Gastroesophageal sphincter (tissue), 4 donors: ENCODE measurements at regions not wholly inside any gene's neighbourhood (a gene's known extent, or its start where the extent isn't known, plus 50 kb on each side); places are given as distances from the start of the nearest gene placed in this dataset.
A peak's percentile ranks its signal among the peaks of the same experiment; 100 is the strongest.

Experiments
- ATAC-seq: fragments of 150-250 bp; one replicate; pipeline ENCODE4 v1.9.1; 2016; ENCODE audit warnings: mild to moderate bottlenecking, moderate library complexity
- H3K27ac ChIP-seq, 4 donors: fragments of 200-600 bp; sonication (generic) in 3 of 4; 1 replicate in 3 of 4; 2 replicates in 1 of 4; pipeline ENCODE4 v1.5.1; 2016 to 2019
- H3K27me3 ChIP-seq: fragments of 200-600 bp; sonication (generic); one replicate; pipeline ENCODE4 v1.5.1; 2019
- H3K36me3 ChIP-seq, 2 donors: fragments of 200-600 bp; sonication (generic); one replicate each; pipeline ENCODE4 v1.5.1; 2019; ENCODE audit warnings: control low read depth in 1 of 2
- H3K4me1 ChIP-seq, 3 donors: fragments of 200-600 bp; sonication (generic); 1 replicate in 2 of 3; 2 replicates in 1 of 3; pipeline ENCODE4 v1.5.1; 2016 to 2019; ENCODE audit warnings: control low read depth in 2 of 3
- H3K4me3 ChIP-seq, 2 donors: fragments of 200-600 bp; sonication (generic); one replicate each; pipeline ENCODE4 v1.5.1; 2019; ENCODE audit warnings: mild to moderate bottlenecking in 1 of 2, moderate library complexity in 1 of 2
- H3K9me3 ChIP-seq, 3 donors: fragments of 200-600 bp; sonication (generic); one replicate each; pipeline ENCODE4 v1.5.1; 2017 to 2019; ENCODE audit warnings: control low read depth in 2 of 3
- EP300 ChIP-seq: sonication (generic); formaldehyde crosslinking; IDR thresholded peaks from one replicate; pipeline ENCODE4 v1.6.1; 2017; ENCODE audit warnings: antibody characterized with exemption, mild to moderate bottlenecking
- POLR2A ChIP-seq, 2 donors: fragments of 450-650 bp; IDR thresholded peaks; one replicate each; pipeline ENCODE4 v1.6.1; 2017; ENCODE audit warnings: antibody characterized with exemption in 2 of 2, mild to moderate bottlenecking in 2 of 2, moderate library complexity in 1 of 2
- POLR2AphosphoS5 ChIP-seq: sonication (generic); formaldehyde crosslinking; IDR thresholded peaks from one replicate; pipeline ENCODE4 v1.6.1; 2017; ENCODE audit warnings: antibody characterized with exemption
- WGBS, 2 donors: methylation state at CpG; one replicate each; pipeline ENCODE4 v1.1.5; 2018; ENCODE audit warnings: low coverage in 1 of 2; 5-methylcytosine and 5-hydroxymethylcytosine counted together
- TF ChIP-seq, protein P1 (sequence below), 4 experiments: fragments of 200-600 bp in 2 of 4; fragments of 450-650 bp in 2 of 4; sonication (generic) in 1 of 4; IDR thresholded peaks; one replicate each; pipeline ENCODE4 v1.5.1; 2017 to 2019; ENCODE audit warnings: antibody characterized with exemption in 4 of 4, mild to moderate bottlenecking in 2 of 4, moderate library complexity in 2 of 4

DNA sequence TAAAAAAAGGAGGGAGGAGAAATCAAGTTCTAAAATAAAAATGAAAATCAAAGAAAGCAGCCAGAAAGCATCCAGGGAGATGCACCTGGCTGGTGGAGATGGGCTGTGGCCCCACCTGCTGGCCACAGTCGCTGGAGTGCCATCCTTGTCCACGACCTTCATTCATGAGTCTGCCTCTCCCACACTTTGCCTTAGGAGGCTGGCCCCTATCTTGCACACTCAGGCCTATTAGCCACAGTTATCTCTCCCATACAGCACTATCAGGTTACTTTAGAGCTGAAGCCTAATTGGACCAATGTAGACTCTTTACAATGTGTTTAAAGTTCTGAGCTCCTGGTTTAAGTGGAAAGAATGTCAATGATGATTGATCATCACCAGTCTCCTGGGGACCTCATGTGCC, 392.0 kb upstream of the RORA start:
- 0 to 6% methylated on average over 1 to 2 of the region's 2 CpGs for WGBS, 2 donors
- Histone ChIP-seq H3K4me1 (no peaks in the 10 kb centered on the region), H3K9me3 (peaks cover 0 to 14% (median 2%) of the 10 kb centered on the region in 3 donors), H3K36me3 (no peaks in the 10 kb centered on the region), H3K27me3 (no peaks in the 10 kb centered on the region), H3K4me3 (no peak overlapping the region), H3K27ac (no peak overlapping the region)
- ATAC-seq, result no peak
- TF ChIP-seq, protein P1, sequence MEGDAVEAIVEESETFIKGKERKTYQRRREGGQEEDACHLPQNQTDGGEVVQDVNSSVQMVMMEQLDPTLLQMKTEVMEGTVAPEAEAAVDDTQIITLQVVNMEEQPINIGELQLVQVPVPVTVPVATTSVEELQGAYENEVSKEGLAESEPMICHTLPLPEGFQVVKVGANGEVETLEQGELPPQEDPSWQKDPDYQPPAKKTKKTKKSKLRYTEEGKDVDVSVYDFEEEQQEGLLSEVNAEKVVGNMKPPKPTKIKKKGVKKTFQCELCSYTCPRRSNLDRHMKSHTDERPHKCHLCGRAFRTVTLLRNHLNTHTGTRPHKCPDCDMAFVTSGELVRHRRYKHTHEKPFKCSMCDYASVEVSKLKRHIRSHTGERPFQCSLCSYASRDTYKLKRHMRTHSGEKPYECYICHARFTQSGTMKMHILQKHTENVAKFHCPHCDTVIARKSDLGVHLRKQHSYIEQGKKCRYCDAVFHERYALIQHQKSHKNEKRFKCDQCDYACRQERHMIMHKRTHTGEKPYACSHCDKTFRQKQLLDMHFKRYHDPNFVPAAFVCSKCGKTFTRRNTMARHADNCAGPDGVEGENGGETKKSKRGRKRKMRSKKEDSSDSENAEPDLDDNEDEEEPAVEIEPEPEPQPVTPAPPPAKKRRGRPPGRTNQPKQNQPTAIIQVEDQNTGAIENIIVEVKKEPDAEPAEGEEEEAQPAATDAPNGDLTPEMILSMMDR (IDR thresholded peaks at IDR 0.05), result peak in 3 of 4 experiments; percentile 27 to 57 (median 38)
- no peak for TF ChIP-seq POLR2A (IDR thresholded peaks at IDR 0.05)

DNA sequence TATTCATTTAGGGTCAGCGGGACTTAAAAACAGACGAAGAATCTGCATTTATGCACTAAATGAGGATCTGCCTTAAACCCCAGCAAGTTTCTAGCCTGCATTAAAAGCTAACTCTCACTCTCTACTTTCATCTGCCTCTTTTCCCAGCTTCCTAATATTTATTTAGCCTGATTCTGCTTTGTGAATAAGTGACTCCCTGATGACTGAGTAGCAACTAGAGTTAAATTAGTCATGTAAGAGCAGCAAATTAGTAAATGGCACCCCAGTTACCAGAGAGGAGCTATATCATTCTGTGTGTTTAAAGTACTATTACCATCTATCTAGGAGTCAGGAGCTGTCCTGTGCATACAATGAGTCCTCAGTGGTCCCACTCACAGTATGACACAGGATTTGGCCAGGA, 391.0 kb upstream of the RORA start:
- no peaks in the 10 kb centered on the region for H3K36me3 ChIP-seq
- WGBS, 2 donors, result 75 to 83% methylated on average over 2 of the region's 2 CpGs
- no peak for ATAC-seq
- TF ChIP-seq, protein P1 (IDR thresholded peaks at IDR 0.05), result no peak
- no peak for TF ChIP-seq POLR2A (IDR thresholded peaks at IDR 0.05)
- TF ChIP-seq EP300, result no peak
- TF ChIP-seq POLR2AphosphoS5, result no peak
- no peak overlapping the region for H3K4me3 ChIP-seq
- peaks cover 0 to 20% (median 2%) of the 10 kb centered on the region in 3 donors for H3K9me3 ChIP-seq
- H3K4me1 ChIP-seq, result no peaks in the 10 kb centered on the region
- no peaks in the 10 kb centered on the region for H3K27me3 ChIP-seq
- no peak overlapping the region for H3K27ac ChIP-seq

DNA sequence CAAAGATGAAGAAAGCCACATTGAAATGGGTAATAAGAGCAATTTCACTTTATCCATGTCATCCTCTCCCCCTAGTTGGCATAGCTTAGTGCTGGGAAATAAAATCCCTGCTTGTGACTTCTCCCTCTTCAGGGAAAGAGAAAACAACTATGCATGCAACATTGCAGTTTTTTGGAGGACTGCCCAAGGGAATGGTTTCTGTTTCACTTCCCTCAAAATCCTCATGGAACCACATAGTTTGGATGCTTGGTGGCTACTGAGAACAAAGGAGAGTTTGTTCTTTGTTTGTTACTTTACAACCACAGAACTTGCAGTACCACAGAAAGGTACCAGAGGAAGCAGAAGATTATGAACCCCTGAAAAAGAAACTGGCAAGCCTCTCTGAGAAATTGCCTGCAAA, 384.6 kb upstream of the RORA start:
- H3K4me1 ChIP-seq, result no peaks in the 10 kb centered on the region
- no peak overlapping the region for H3K4me3 ChIP-seq
- no peak for ATAC-seq
- H3K27me3 ChIP-seq, result no peaks in the 10 kb centered on the region
- no peaks in the 10 kb centered on the region for H3K36me3 ChIP-seq
- H3K9me3 ChIP-seq, result peaks cover 0 to 36% (median 2%) of the 10 kb centered on the region in 3 donors
- no peak overlapping the region for H3K27ac ChIP-seq
- TF ChIP-seq, protein P1 (IDR thresholded peaks at IDR 0.05), result no peak
- no peak for TF ChIP-seq EP300
- TF ChIP-seq POLR2AphosphoS5, result no peak

GRCh38 chr15:61613138-61613537, 384.0 kb upstream of the RORA start:
- Histone ChIP-seq H3K27me3 (no peaks in the 10 kb centered on the region), H3K27ac (no peak overlapping the region), H3K36me3 (no peaks in the 10 kb centered on the region), H3K4me3 (no peak overlapping the region), H3K9me3 (peaks cover 0 to 33% (median 2%) of the 10 kb centered on the region in 3 donors), H3K4me1 (no peaks in the 10 kb centered on the region)
- no peak for ATAC-seq
- TF ChIP-seq POLR2A (IDR thresholded peaks at IDR 0.05), result no peak
- no peak for TF ChIP-seq EP300
- TF ChIP-seq, protein P1 (IDR thresholded peaks at IDR 0.05), result no peak
- no peak for TF ChIP-seq POLR2AphosphoS5

DNA sequence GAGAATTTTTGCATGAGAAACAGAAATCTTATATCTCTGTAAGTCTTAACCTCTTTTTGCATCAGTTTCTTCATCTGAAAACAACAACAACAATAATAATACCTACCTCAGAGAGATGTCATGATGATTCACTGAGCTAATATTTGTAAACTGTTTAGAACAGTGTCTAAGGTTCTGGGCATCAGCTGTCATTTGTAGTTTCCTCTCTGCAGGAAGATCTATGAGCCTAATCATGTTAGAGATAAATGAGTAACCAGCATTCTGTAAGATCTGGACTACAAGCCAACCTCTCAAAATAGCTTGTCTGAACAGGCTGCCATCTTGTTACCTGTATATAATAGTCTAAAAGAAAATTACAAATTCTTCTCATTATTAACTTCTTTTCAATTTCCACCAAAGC, 383.0 kb upstream of the RORA start:
- ATAC-seq, result no peak
- peaks cover 0 to 23% (median 0%) of the 10 kb centered on the region in 3 donors for H3K9me3 ChIP-seq
- H3K27me3 ChIP-seq, result no peaks in the 10 kb centered on the region
- no peak overlapping the region for H3K27ac ChIP-seq
- H3K4me3 ChIP-seq, result no peak overlapping the region
- H3K4me1 ChIP-seq, result no peaks in the 10 kb centered on the region
- H3K36me3 ChIP-seq, result no peaks in the 10 kb centered on the region
- TF ChIP-seq POLR2AphosphoS5 (no peak), POLR2A (IDR thresholded peaks at IDR 0.05) (no peak), EP300 (no peak)
- TF ChIP-seq, protein P1 (IDR thresholded peaks at IDR 0.05), result no peak
